ENCODE measurements at regions not wholly inside any gene's neighbourhood (a gene's known extent, or its start where the extent isn't known, plus 50 kb on each side); places are given as distances from the start of the nearest gene placed in this dataset.

DNA sequence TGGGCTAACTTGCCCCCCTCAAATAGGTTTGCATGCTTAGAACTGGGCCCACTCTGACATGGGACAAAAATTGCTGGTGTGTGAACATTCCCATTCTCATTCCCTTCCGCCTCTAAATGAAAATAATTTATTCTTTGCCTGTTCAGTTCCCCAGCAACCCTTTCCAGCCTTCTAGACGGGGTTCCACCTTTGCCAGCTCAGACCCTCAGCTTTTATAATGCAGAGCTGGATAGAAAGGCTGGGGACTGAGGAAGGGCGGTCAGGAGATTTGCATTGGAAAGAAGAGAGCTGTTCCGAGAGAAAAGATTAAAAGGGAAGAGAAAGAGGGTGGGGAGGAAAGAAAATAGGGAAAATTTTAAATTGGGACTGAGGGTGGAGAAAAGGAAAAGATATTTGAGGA, 151.1 kb upstream of the WSCD1 start:
- H3K36me3 ChIP-seq (ENCODE audit: control insufficient read depth in 2 of 2, extremely low read depth in 1 of 2, insufficient read depth in 2 of 2, low read length in 2 of 2): no peaks in the 10 kb centered on the region
- no peaks in the 10 kb centered on the region for H3K9me3 ChIP-seq (ENCODE audit: control insufficient read depth, low read depth, low read length)
- H3K4me3 ChIP-seq (ENCODE audit: control insufficient read depth in 2 of 3, extremely low read depth in 1 of 3, insufficient read depth in 2 of 3, low read depth in 1 of 3, low read length in 3 of 3): no peak overlapping the region
- no peak for TF ChIP-seq EZH2 (IDR thresholded peaks at IDR 0.05; ENCODE audit: low read length)
- TF ChIP-seq, protein P1, sequence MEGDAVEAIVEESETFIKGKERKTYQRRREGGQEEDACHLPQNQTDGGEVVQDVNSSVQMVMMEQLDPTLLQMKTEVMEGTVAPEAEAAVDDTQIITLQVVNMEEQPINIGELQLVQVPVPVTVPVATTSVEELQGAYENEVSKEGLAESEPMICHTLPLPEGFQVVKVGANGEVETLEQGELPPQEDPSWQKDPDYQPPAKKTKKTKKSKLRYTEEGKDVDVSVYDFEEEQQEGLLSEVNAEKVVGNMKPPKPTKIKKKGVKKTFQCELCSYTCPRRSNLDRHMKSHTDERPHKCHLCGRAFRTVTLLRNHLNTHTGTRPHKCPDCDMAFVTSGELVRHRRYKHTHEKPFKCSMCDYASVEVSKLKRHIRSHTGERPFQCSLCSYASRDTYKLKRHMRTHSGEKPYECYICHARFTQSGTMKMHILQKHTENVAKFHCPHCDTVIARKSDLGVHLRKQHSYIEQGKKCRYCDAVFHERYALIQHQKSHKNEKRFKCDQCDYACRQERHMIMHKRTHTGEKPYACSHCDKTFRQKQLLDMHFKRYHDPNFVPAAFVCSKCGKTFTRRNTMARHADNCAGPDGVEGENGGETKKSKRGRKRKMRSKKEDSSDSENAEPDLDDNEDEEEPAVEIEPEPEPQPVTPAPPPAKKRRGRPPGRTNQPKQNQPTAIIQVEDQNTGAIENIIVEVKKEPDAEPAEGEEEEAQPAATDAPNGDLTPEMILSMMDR (optimal IDR thresholded peaks at IDR 0.05 in 1 of 3, IDR thresholded peaks at IDR 0.05 in 1 of 3, conservative IDR thresholded peaks at IDR 0.05 in 1 of 3; ENCODE audit: extremely low read depth in 1 of 3, insufficient read depth in 2 of 3, low read length in 3 of 3): no peak
- dilution Hi-C loops (cut with MboI; ENCODE audit: extremely low pct_ligation_motif_present, low sequenced_read_pairs): no loop called here
- H3K79me2 ChIP-seq (ENCODE audit: control insufficient read depth, insufficient read depth, low read length): no peaks in the 10 kb centered on the region
- no peak for DNase-seq (ENCODE audit: low read depth, low spot score)
- no peaks in the 10 kb centered on the region for H3K27me3 ChIP-seq (ENCODE audit: control insufficient read depth, extremely low read depth, insufficient read depth, low read length)
- no peaks in the 10 kb centered on the region for H4K20me1 ChIP-seq (ENCODE audit: control insufficient read depth, extremely low read depth, insufficient read depth, low read length)
- no peaks in the 10 kb centered on the region for H3K4me1 ChIP-seq (ENCODE audit: control insufficient read depth, extremely low read depth, insufficient read depth, low read length)
- no peak overlapping the region for H3K4me2 ChIP-seq (ENCODE audit: control insufficient read depth, extremely low read depth, insufficient read depth, low read depth, low read length)
- H3K9me1 ChIP-seq (ENCODE audit: control insufficient read depth, extremely low read depth, insufficient read depth, low read length): no peaks in the 10 kb centered on the region
- no peak overlapping the region for H2AFZ ChIP-seq (ENCODE audit: control insufficient read depth, low read length)
- no peak for FAIRE-seq
- H3K27ac ChIP-seq (ENCODE audit: control insufficient read depth, insufficient read depth, low read length): no peak overlapping the region
- no peak overlapping the region for H3K9ac ChIP-seq (ENCODE audit: control insufficient read depth, extremely low read depth, insufficient read depth, low read length)

DNA sequence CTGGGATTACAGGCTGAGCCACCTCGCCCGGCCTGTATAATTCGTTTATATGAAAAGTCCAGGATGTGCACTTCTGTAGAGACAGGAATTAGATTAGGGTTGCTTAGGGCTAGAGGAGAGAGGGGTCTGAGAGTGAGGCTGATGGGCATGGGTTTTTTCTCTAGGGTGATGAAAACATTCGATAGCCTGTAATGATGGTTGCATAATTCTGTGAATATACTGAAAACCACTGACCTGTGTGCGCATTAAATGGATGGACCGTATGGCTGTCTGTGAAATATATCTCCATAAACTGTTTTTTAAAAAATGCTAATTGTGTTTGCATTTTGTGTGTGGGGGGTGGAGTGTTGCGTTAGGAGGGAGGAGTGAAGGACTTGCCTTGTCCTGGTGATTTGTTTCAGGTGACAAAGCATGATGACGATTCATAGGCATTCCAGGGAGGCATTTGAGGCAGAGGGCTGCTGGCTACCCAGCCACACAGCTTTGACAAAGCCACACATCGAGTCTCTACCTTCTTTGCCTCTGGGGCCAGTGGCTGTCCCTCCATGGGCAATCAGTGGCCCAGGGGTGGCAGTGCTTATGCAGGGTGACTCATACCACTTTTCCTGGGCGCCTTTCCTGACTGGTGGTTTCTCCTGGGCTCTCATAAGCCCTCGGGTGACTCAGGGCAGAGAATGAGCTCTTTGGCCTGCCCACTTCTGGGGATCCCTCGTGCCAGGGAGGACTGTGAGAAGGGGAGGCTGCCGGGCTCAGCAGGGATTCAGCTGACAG, 148.5 kb upstream of the WSCD1 start:
- TF ChIP-seq, protein P1 (optimal IDR thresholded peaks at IDR 0.05 in 1 of 3, IDR thresholded peaks at IDR 0.05 in 1 of 3, conservative IDR thresholded peaks at IDR 0.05 in 1 of 3; ENCODE audit: extremely low read depth in 1 of 3, insufficient read depth in 2 of 3, low read length in 3 of 3): no peak
- TF ChIP-seq EZH2 (IDR thresholded peaks at IDR 0.05; ENCODE audit: low read length): no peak
- H3K4me1 ChIP-seq (ENCODE audit: control insufficient read depth, extremely low read depth, insufficient read depth, low read length): no peaks in the 10 kb centered on the region
- H2AFZ ChIP-seq (ENCODE audit: control insufficient read depth, low read length): no peak overlapping the region
- FAIRE-seq (no peak), DNase-seq (ENCODE audit: low read depth, low spot score) (no peak)
- H3K9ac ChIP-seq (ENCODE audit: control insufficient read depth, extremely low read depth, insufficient read depth, low read length): no peak overlapping the region
- H3K79me2 ChIP-seq (ENCODE audit: control insufficient read depth, insufficient read depth, low read length): no peaks in the 10 kb centered on the region
- dilution Hi-C loops (cut with MboI; ENCODE audit: extremely low pct_ligation_motif_present, low sequenced_read_pairs): no loop called here
- no peaks in the 10 kb centered on the region for H3K36me3 ChIP-seq (ENCODE audit: control insufficient read depth in 2 of 2, extremely low read depth in 1 of 2, insufficient read depth in 2 of 2, low read length in 2 of 2)
- H3K9me3 ChIP-seq (ENCODE audit: control insufficient read depth, low read depth, low read length): no peaks in the 10 kb centered on the region
- no peaks in the 10 kb centered on the region for H3K27me3 ChIP-seq (ENCODE audit: control insufficient read depth, extremely low read depth, insufficient read depth, low read length)
- H3K4me3 ChIP-seq (ENCODE audit: control insufficient read depth in 2 of 3, extremely low read depth in 1 of 3, insufficient read depth in 2 of 3, low read depth in 1 of 3, low read length in 3 of 3): no peak overlapping the region
- no peaks in the 10 kb centered on the region for H3K9me1 ChIP-seq (ENCODE audit: control insufficient read depth, extremely low read depth, insufficient read depth, low read length)
- no peak overlapping the region for H3K4me2 ChIP-seq (ENCODE audit: control insufficient read depth, extremely low read depth, insufficient read depth, low read depth, low read length)
- H4K20me1 ChIP-seq (ENCODE audit: control insufficient read depth, extremely low read depth, insufficient read depth, low read length): no peaks in the 10 kb centered on the region
- H3K27ac ChIP-seq (ENCODE audit: control insufficient read depth, insufficient read depth, low read length): no peak overlapping the region

All from keratinocyte (primary cell).